ENCODE measurements at regions not wholly inside any gene's neighbourhood (a gene's known extent, or its start where the extent isn't known, plus 50 kb on each side); places are given as distances from the start of the nearest gene placed in this dataset.
A peak's percentile ranks its signal among the peaks of the same experiment; 100 is the strongest.

- no peak overlapping the region for H3K27ac ChIP-seq (ENCODE audit: low read depth, low read length)
- Mint-ChIP-seq H3K27ac (ENCODE audit: unreplicated experiment) (no peak overlapping the region), H3K4me1 (ENCODE audit: low read depth, unreplicated experiment) (peaks cover 10% of the 10 kb centered on the region), H3K36me3 (ENCODE audit: low read depth, unreplicated experiment) (no peaks in the 10 kb centered on the region), H3K9me3 (ENCODE audit: unreplicated experiment) (peaks cover 3% of the 10 kb centered on the region), H3K27me3 (ENCODE audit: low read depth, unreplicated experiment) (no peaks in the 10 kb centered on the region), H3K4me3 (ENCODE audit: unreplicated experiment) (no peak overlapping the region)
- H3K4me3 ChIP-seq (ENCODE audit: insufficient read depth, low read depth, low read length) = no peak overlapping the region
- no peak overlapping the region for H2AFZ ChIP-seq (ENCODE audit: low read depth, low read length)
- H3K36me3 ChIP-seq (ENCODE audit: insufficient read depth, low read length) = no peaks in the 10 kb centered on the region
- H3K27me3 ChIP-seq (ENCODE audit: insufficient read depth, low read length) = no peaks in the 10 kb centered on the region
- TF ChIP-seq EZH2 (IDR thresholded peaks at IDR 0.05; ENCODE audit: insufficient read depth, low read length) = no peak
- no peak for TF ChIP-seq CTCF (IDR thresholded peaks at IDR 0.05; ENCODE audit: insufficient read depth, low read depth, low read length)
- no peaks in the 10 kb centered on the region for H3K79me2 ChIP-seq (ENCODE audit: insufficient read depth, low read length)
- FAIRE-seq (no peak), DNase-seq (ENCODE audit: low read depth) (no peak)
- no peaks in the 10 kb centered on the region for H3K9me3 ChIP-seq (ENCODE audit: insufficient read depth, low read depth, low read length)
- no peak overlapping the region for H3K9ac ChIP-seq (ENCODE audit: low read length)
- peaks cover 6% of the 10 kb centered on the region for H3K4me1 ChIP-seq (ENCODE audit: insufficient read depth, low read length)
- no peaks in the 10 kb centered on the region for H4K20me1 ChIP-seq (ENCODE audit: insufficient read depth, low read length)
- H3K4me2 ChIP-seq (ENCODE audit: low read length) = peak overlapping the region; percentile 2
These were observed 454.0 kb upstream of the DDI1 start for GRCh38 chr11:103582351-103582909.

- no peak overlapping the region for H2AFZ ChIP-seq (ENCODE audit: low read depth, low read length)
- H3K36me3 ChIP-seq (ENCODE audit: insufficient read depth, low read length) = no peaks in the 10 kb centered on the region
- no peaks in the 10 kb centered on the region for H4K20me1 ChIP-seq (ENCODE audit: insufficient read depth, low read length)
- peaks cover 14% of the 10 kb centered on the region for H3K4me1 ChIP-seq (ENCODE audit: insufficient read depth, low read length)
- DNase-seq (ENCODE audit: low read depth) (no peak), FAIRE-seq (no peak)
- Mint-ChIP-seq H3K27me3 (ENCODE audit: low read depth, unreplicated experiment) (no peaks in the 10 kb centered on the region), H3K9me3 (ENCODE audit: unreplicated experiment) (peaks cover 3% of the 10 kb centered on the region), H3K27ac (ENCODE audit: unreplicated experiment) (no peak overlapping the region), H3K4me1 (ENCODE audit: low read depth, unreplicated experiment) (peaks cover 13% of the 10 kb centered on the region), H3K36me3 (ENCODE audit: low read depth, unreplicated experiment) (no peaks in the 10 kb centered on the region), H3K4me3 (ENCODE audit: unreplicated experiment) (no peak overlapping the region)
- H3K9ac ChIP-seq (ENCODE audit: low read length) = no peak overlapping the region
- no peaks in the 10 kb centered on the region for H3K9me3 ChIP-seq (ENCODE audit: insufficient read depth, low read depth, low read length)
- H3K79me2 ChIP-seq (ENCODE audit: insufficient read depth, low read length) = no peaks in the 10 kb centered on the region
- H3K27ac ChIP-seq (ENCODE audit: low read depth, low read length) = no peak overlapping the region
- TF ChIP-seq CTCF (IDR thresholded peaks at IDR 0.05; ENCODE audit: insufficient read depth, low read depth, low read length) = no peak
- TF ChIP-seq EZH2 (IDR thresholded peaks at IDR 0.05; ENCODE audit: insufficient read depth, low read length) = no peak
- H3K4me3 ChIP-seq (ENCODE audit: insufficient read depth, low read depth, low read length) = no peak overlapping the region
- no peaks in the 10 kb centered on the region for H3K27me3 ChIP-seq (ENCODE audit: insufficient read depth, low read length)
- no peak overlapping the region for H3K4me2 ChIP-seq (ENCODE audit: low read length)
These were observed 452.4 kb upstream of the DDI1 start for GRCh38 chr11:103584021-103584420.

- peaks cover 13% of the 10 kb centered on the region for H3K4me1 Mint-ChIP-seq (ENCODE audit: low read depth, unreplicated experiment)
- H2AFZ ChIP-seq (ENCODE audit: low read depth, low read length) = no peak overlapping the region
- no peak overlapping the region for H3K27ac Mint-ChIP-seq (ENCODE audit: unreplicated experiment)
- H3K4me1 ChIP-seq (ENCODE audit: insufficient read depth, low read length) = peaks cover 14% of the 10 kb centered on the region
- no peak overlapping the region for H3K4me2 ChIP-seq (ENCODE audit: low read length)
- H4K20me1 ChIP-seq (ENCODE audit: insufficient read depth, low read length) = no peaks in the 10 kb centered on the region
- DNase-seq (ENCODE audit: low read depth) (no peak), FAIRE-seq (no peak)
- H3K9me3 ChIP-seq (ENCODE audit: insufficient read depth, low read depth, low read length) = no peaks in the 10 kb centered on the region
- no peaks in the 10 kb centered on the region for H3K36me3 ChIP-seq (ENCODE audit: insufficient read depth, low read length)
- TF ChIP-seq EZH2 (IDR thresholded peaks at IDR 0.05; ENCODE audit: insufficient read depth, low read length) (no peak), CTCF (IDR thresholded peaks at IDR 0.05; ENCODE audit: insufficient read depth, low read depth, low read length) (no peak)
- no peak overlapping the region for H3K4me3 Mint-ChIP-seq (ENCODE audit: unreplicated experiment)
- H3K27me3 Mint-ChIP-seq (ENCODE audit: low read depth, unreplicated experiment) = no peaks in the 10 kb centered on the region
- H3K27me3 ChIP-seq (ENCODE audit: insufficient read depth, low read length) = no peaks in the 10 kb centered on the region
- H3K4me3 ChIP-seq (ENCODE audit: insufficient read depth, low read depth, low read length) = no peak overlapping the region
- no peaks in the 10 kb centered on the region for H3K79me2 ChIP-seq (ENCODE audit: insufficient read depth, low read length)
- H3K9ac ChIP-seq (ENCODE audit: low read length) = no peak overlapping the region
- H3K36me3 Mint-ChIP-seq (ENCODE audit: low read depth, unreplicated experiment) = no peaks in the 10 kb centered on the region
- H3K9me3 Mint-ChIP-seq (ENCODE audit: unreplicated experiment) = peaks cover 3% of the 10 kb centered on the region
- no peak overlapping the region for H3K27ac ChIP-seq (ENCODE audit: low read depth, low read length)
These were observed 451.7 kb upstream of the DDI1 start for GRCh38 chr11:103584720-103585119.
